ENCODE measurements at regions not wholly inside any gene's neighbourhood (a gene's known extent, or its start where the extent isn't known, plus 50 kb on each side); places are given as distances from the start of the nearest gene placed in this dataset.
"Not testable (repeated sequence)": the region's sequence is repeated elsewhere in the genome, so short reads cannot be mapped to it uniquely, and the experiment has no call there.

DNA sequence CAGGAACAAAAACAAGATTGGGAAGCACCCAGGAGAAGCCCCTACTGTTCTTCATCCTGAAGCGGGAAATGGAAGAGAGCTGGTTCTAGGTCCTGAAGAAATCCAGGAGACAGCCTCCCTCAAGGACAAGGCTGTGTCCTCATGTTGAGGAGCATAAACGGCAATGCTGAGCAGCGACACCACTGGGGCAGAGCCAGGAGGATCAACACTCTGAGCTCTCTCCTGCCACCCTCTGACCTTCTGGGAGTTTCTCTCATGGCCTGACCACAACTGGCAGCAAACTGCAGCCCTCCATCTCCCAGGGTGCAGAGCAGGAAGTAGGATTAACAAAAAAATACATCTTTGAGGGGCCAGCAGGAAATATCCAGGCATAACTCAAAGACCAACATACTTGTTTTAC, 1292.2 kb upstream of the TMEM132C start:
- BruUV-seq (replicated peaks), result no TSS peak
- no peak for TF ChIP-seq EZH2 (IDR thresholded peaks at IDR 0.05; ENCODE audit: low read depth)
- TF ChIP-seq, protein P1, sequence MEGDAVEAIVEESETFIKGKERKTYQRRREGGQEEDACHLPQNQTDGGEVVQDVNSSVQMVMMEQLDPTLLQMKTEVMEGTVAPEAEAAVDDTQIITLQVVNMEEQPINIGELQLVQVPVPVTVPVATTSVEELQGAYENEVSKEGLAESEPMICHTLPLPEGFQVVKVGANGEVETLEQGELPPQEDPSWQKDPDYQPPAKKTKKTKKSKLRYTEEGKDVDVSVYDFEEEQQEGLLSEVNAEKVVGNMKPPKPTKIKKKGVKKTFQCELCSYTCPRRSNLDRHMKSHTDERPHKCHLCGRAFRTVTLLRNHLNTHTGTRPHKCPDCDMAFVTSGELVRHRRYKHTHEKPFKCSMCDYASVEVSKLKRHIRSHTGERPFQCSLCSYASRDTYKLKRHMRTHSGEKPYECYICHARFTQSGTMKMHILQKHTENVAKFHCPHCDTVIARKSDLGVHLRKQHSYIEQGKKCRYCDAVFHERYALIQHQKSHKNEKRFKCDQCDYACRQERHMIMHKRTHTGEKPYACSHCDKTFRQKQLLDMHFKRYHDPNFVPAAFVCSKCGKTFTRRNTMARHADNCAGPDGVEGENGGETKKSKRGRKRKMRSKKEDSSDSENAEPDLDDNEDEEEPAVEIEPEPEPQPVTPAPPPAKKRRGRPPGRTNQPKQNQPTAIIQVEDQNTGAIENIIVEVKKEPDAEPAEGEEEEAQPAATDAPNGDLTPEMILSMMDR (conservative IDR thresholded peaks at IDR 0.05), result no peak
- intact Hi-C loops (cut with micrococcal nuclease; ENCODE audit: unreplicated experiment), result no loop called here
- Histone ChIP-seq H3K9me3 (ENCODE audit: insufficient read depth, low read depth) (no peaks in the 10 kb centered on the region), H3K27ac (no peak overlapping the region), H4K20me1 (ENCODE audit: insufficient read depth) (no peaks in the 10 kb centered on the region), H3K79me2 (ENCODE audit: low read depth) (no peaks in the 10 kb centered on the region), H3K27me3 (ENCODE audit: insufficient read depth, low read depth) (no peaks in the 10 kb centered on the region), H3K4me2 (no peak overlapping the region), H3F3A (ENCODE audit: insufficient read depth, low read depth) (no peaks in the 10 kb centered on the region), H3K4me1 (replicated peaks; ENCODE audit: insufficient read depth) (no peaks in the 10 kb centered on the region), H2AFZ (no peak overlapping the region), H3K36me3 (ENCODE audit: low read depth) (no peaks in the 10 kb centered on the region), H3K9me2 (ENCODE audit: insufficient read depth) (no peaks in the 10 kb centered on the region), H3K4me3 (no peak overlapping the region)
- no peak for DNase-seq
- POLR2A ChIA-PET (ENCODE audit: unreplicated experiment), result no interaction called here
- CTCF ChIA-PET, result no interaction called here

DNA sequence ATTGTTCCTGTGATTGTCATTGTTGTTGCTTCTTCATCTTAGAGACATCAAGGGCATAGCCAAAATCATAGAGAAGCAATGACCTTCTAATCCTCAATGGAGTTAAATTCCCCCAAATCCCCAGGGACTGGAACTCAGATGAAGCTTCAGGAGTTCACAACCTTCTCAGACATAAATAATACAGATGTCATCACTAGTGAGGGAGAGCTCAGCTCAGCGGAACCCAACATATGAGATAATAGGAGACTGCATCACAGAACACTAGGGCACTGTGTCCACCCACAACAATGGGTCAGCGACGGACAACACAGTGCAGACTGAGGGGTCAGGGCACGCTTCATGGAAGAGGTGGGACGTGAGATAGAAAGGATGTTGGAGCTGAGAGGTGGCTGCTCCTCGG, 1290.4 kb upstream of the TMEM132C start:
- no peak overlapping the region for H2AFZ ChIP-seq
- no peak for DNase-seq
- no peak overlapping the region for H3K27ac ChIP-seq
- H3K4me2 ChIP-seq, result no peak overlapping the region
- no peaks in the 10 kb centered on the region for H3K36me3 ChIP-seq (ENCODE audit: low read depth)
- no peak for TF ChIP-seq EZH2 (IDR thresholded peaks at IDR 0.05; ENCODE audit: low read depth)
- TF ChIP-seq, protein P1 (conservative IDR thresholded peaks at IDR 0.05), result no peak
- BruUV-seq (replicated peaks), result no TSS peak
- POLR2A ChIA-PET (ENCODE audit: unreplicated experiment), result no interaction called here
- no peak overlapping the region for H3K4me3 ChIP-seq
- no peaks in the 10 kb centered on the region for H3K27me3 ChIP-seq (ENCODE audit: insufficient read depth, low read depth)
- intact Hi-C loops (cut with micrococcal nuclease; ENCODE audit: unreplicated experiment), result no loop called here
- H3K79me2 ChIP-seq (ENCODE audit: low read depth), result no peaks in the 10 kb centered on the region
- H4K20me1 ChIP-seq (ENCODE audit: insufficient read depth), result no peaks in the 10 kb centered on the region
- no peaks in the 10 kb centered on the region for H3K9me3 ChIP-seq (ENCODE audit: insufficient read depth, low read depth)
- H3K4me1 ChIP-seq (replicated peaks; ENCODE audit: insufficient read depth), result no peaks in the 10 kb centered on the region
- no peaks in the 10 kb centered on the region for H3K9me2 ChIP-seq (ENCODE audit: insufficient read depth)
- no peaks in the 10 kb centered on the region for H3F3A ChIP-seq (ENCODE audit: insufficient read depth, low read depth)
- CTCF ChIA-PET, result no interaction called here

DNA sequence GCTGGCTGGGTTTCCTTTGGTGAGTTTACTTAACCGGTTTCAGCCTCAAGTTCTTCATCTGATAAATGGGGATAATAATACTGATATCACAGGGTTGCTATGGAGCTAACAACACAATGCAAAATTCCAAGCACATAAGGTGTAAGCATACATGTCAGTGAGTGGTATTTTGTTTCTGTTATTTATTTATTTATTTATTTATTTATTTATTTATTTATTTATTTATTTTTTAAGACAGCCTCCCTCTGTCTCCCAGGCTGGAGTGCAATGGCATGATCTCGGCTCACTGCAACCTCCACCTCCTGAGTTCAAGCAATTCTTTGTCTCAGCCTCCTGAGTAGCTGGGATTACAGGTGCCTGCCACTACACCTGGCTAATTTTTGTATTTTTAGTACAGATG, 1287.4 kb upstream of the TMEM132C start:
- H2AFZ ChIP-seq; H4K20me1 ChIP-seq (ENCODE audit: insufficient read depth); DNase-seq; H3K79me2 ChIP-seq (ENCODE audit: low read depth); H3K27ac ChIP-seq; intact Hi-C loops (cut with micrococcal nuclease; ENCODE audit: unreplicated experiment); H3K9me2 ChIP-seq (ENCODE audit: insufficient read depth); H3K4me2 ChIP-seq; H3K36me3 ChIP-seq (ENCODE audit: low read depth); H3K4me3 ChIP-seq; BruUV-seq (replicated peaks); H3K4me1 ChIP-seq (replicated peaks; ENCODE audit: insufficient read depth); POLR2A ChIA-PET (ENCODE audit: unreplicated experiment); H3K9me3 ChIP-seq (ENCODE audit: insufficient read depth, low read depth); H3F3A ChIP-seq (ENCODE audit: insufficient read depth, low read depth); H3K27me3 ChIP-seq (ENCODE audit: insufficient read depth, low read depth); CTCF ChIA-PET: not testable (repeated sequence)

DNA sequence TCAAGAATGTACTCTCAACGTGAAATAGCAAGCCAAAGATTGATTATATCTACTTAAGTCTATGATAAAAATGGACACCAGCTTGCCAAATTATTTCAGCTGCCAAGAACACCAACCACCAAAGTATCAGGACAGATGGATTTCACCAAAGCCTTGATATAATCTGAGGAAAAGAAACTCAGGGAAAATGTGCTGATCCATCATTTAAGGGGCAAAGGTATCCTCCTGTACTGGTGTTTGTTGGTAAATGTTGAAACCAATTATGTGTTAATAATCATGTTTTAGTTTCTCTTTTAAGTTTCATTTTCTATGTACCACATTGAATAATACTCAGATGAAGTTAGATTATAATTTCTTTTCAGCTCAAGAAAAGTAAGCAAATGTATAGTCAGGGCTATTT, 1284.3 kb upstream of the TMEM132C start:
- H3K27ac ChIP-seq, result no peak overlapping the region
- H3K9me3 ChIP-seq (ENCODE audit: insufficient read depth, low read depth), result no peaks in the 10 kb centered on the region
- no peaks in the 10 kb centered on the region for H4K20me1 ChIP-seq (ENCODE audit: insufficient read depth)
- H3K36me3 ChIP-seq (ENCODE audit: low read depth), result no peaks in the 10 kb centered on the region
- H3F3A ChIP-seq (ENCODE audit: insufficient read depth, low read depth), result no peaks in the 10 kb centered on the region
- H3K4me3 ChIP-seq, result no peak overlapping the region
- no peak for DNase-seq
- no peaks in the 10 kb centered on the region for H3K9me2 ChIP-seq (ENCODE audit: insufficient read depth)
- intact Hi-C loops (cut with micrococcal nuclease; ENCODE audit: unreplicated experiment), result no loop called here
- H3K4me1 ChIP-seq (replicated peaks; ENCODE audit: insufficient read depth), result no peaks in the 10 kb centered on the region
- H3K79me2 ChIP-seq (ENCODE audit: low read depth), result no peaks in the 10 kb centered on the region
- H3K4me2 ChIP-seq, result no peak overlapping the region
- POLR2A ChIA-PET (ENCODE audit: unreplicated experiment), result no interaction called here
- H3K27me3 ChIP-seq (ENCODE audit: insufficient read depth, low read depth), result no peaks in the 10 kb centered on the region
- no TSS peak for BruUV-seq (replicated peaks)
- TF ChIP-seq, protein P1 (conservative IDR thresholded peaks at IDR 0.05), result no peak
- no peak for TF ChIP-seq EZH2 (IDR thresholded peaks at IDR 0.05; ENCODE audit: low read depth)
- CTCF ChIA-PET, result no interaction called here
- no peak overlapping the region for H2AFZ ChIP-seq

DNA sequence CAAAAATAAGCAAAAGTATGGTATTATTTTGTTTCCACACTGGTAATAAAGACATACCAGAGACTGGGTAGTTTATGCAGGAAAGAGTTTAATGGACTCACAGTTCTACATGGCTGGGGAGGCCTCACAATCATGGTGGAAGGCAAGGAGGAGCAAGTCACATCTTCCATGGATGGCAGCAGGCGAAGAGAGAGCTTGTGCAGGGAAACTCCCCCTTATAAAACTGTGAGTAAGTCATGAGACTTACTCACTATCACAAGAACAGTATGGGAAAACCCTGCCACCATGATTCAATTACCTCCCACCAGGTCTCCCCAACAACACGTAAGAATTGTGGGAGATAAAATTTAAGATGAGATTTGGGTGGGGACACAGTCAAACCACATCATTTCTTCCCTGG, 1283.2 kb upstream of the TMEM132C start:
- H3K27me3 ChIP-seq (ENCODE audit: insufficient read depth, low read depth); H4K20me1 ChIP-seq (ENCODE audit: insufficient read depth); H3F3A ChIP-seq (ENCODE audit: insufficient read depth, low read depth); H3K4me3 ChIP-seq; intact Hi-C loops (cut with micrococcal nuclease; ENCODE audit: unreplicated experiment); DNase-seq; H2AFZ ChIP-seq; H3K9me2 ChIP-seq (ENCODE audit: insufficient read depth); CTCF ChIA-PET; POLR2A ChIA-PET (ENCODE audit: unreplicated experiment); H3K4me2 ChIP-seq; H3K36me3 ChIP-seq (ENCODE audit: low read depth); H3K79me2 ChIP-seq (ENCODE audit: low read depth); H3K27ac ChIP-seq; H3K9me3 ChIP-seq (ENCODE audit: insufficient read depth, low read depth); H3K4me1 ChIP-seq (replicated peaks; ENCODE audit: insufficient read depth); BruUV-seq (replicated peaks): not testable (repeated sequence)

DNA sequence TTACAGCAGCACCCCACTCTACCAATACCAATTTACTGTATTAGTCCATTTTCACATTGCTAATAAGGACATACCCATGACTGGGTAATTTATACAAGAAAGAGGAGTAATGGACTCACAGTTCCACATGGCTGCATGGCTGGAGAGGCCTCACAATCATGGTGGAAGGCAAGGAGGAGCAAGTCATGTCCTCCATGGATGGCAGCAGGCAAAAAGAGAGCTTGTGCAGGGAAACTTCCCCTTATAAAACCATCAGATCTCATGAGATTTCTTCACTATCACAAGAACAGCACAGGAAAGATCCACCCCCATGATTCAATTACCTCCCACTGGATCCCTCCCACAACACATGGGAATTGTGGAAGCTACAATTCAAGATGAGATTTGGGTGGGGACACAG, 1281.3 kb upstream of the TMEM132C start:
- H3K27me3 ChIP-seq (ENCODE audit: insufficient read depth, low read depth); H3K27ac ChIP-seq; POLR2A ChIA-PET (ENCODE audit: unreplicated experiment); DNase-seq; H3K4me1 ChIP-seq (replicated peaks; ENCODE audit: insufficient read depth); H3K36me3 ChIP-seq (ENCODE audit: low read depth); H2AFZ ChIP-seq; H3K79me2 ChIP-seq (ENCODE audit: low read depth); H3K9me2 ChIP-seq (ENCODE audit: insufficient read depth); H3K4me2 ChIP-seq; intact Hi-C loops (cut with micrococcal nuclease; ENCODE audit: unreplicated experiment); H4K20me1 ChIP-seq (ENCODE audit: insufficient read depth); CTCF ChIA-PET; H3K9me3 ChIP-seq (ENCODE audit: insufficient read depth, low read depth); H3K4me3 ChIP-seq; BruUV-seq (replicated peaks); H3F3A ChIP-seq (ENCODE audit: insufficient read depth, low read depth): not testable (repeated sequence)
